Stomach (tissue), 8 donors: ENCODE measurements at regions not wholly inside any gene's neighbourhood (a gene's known extent, or its start where the extent isn't known, plus 50 kb on each side); places are given as distances from the start of the nearest gene placed in this dataset.

Experiments used
- DNase-seq, 2 donors: peaks; one replicate each; pipeline versions ENCODE4 v3.0.0 to v3.0.0-alpha.2; 2013 to 2019
- H3K27ac ChIP-seq, 5 donors: fragments of 200-600 bp in 4 of 5; sonication (generic) in 4 of 5; one replicate each; pipeline ENCODE4 v1.5.1; 2013 to 2019; ENCODE audit warnings: mild to moderate bottlenecking in 1 of 5, moderate library complexity in 1 of 5
- H3K27me3 ChIP-seq, 3 donors: fragments of 200-600 bp; sonication (generic); one replicate each; pipeline ENCODE4 v1.5.1; 2017 to 2019; ENCODE audit warnings: mixed run types in 1 of 3
- H3K36me3 ChIP-seq, 4 donors: fragments of 200-600 bp; sonication (generic); 1 replicate in 3 of 4; 2 replicates in 1 of 4; pipeline ENCODE4 v1.5.1; 2016 to 2019
- H3K4me1 ChIP-seq, 4 donors: fragments of 200-600 bp; sonication (generic); one replicate each; pipeline ENCODE4 v1.5.1; 2016 to 2019
- H3K4me3 ChIP-seq, 4 donors: fragments of 200-600 bp; sonication (generic) in 3 of 4; one replicate each; pipeline ENCODE4 v1.5.1; 2016 to 2019; ENCODE audit warnings: mild to moderate bottlenecking in 1 of 4
- H3K9me3 ChIP-seq, 4 donors: fragments of 200-600 bp; sonication (generic); one replicate each; pipeline ENCODE4 v1.5.1; 2016 to 2019
- CTCF ChIP-seq, 7 experiments: fragments of 450-650 bp in 4 of 7; fragments of 200-600 bp in 3 of 7; sonication (generic) in 3 of 7; IDR thresholded peaks; one replicate each; pipeline ENCODE4 v1.5.1; 2016 to 2019; ENCODE audit warnings: antibody characterized with exemption in 7 of 7, control low read depth in 2 of 7, mild to moderate bottlenecking in 1 of 7
- EP300 ChIP-seq: sonication (generic); formaldehyde crosslinking; IDR thresholded peaks from one replicate; pipeline ENCODE4 v1.6.1; 2017; ENCODE audit warnings: antibody characterized with exemption
- POLR2A ChIP-seq, 4 donors: fragments of 450-650 bp; IDR thresholded peaks; one replicate each; pipeline ENCODE4 v1.6.1; 2016; ENCODE audit warnings: antibody characterized with exemption in 4 of 4, control low read depth in 2 of 4, mild to moderate bottlenecking in 1 of 4, moderate library complexity in 1 of 4
- POLR2AphosphoS5 ChIP-seq, 3 donors: sonication (generic); formaldehyde crosslinking; IDR thresholded peaks; one replicate each; pipeline ENCODE4 v1.6.1; 2016; ENCODE audit warnings: antibody characterized with exemption in 3 of 3
- WGBS, 5 donors: extraction: QIAGEN DNeasy Blood & Tissue Kit in 3 of 5; methylation state at CpG; one replicate each; pipeline versions ENCODE4 v1.1.5 to v1.1.7; 2013 to 2018; 5-methylcytosine and 5-hydroxymethylcytosine counted together
- intact Hi-C: fragments of 100-400 bp; cut with DNase I; formaldehyde crosslinking; loops from one replicate; pipeline ENCODE4 v1.15.1; 2023; ENCODE audit warnings: low total_unique reads
- donor health status: healthy with polysubstance abuse.
- donor health status: Bipolar disorder and iron deficiency.
- donor health status: healthy.

- TF ChIP-seq POLR2A (IDR thresholded peaks at IDR 0.05) (no peak), POLR2AphosphoS5 (IDR thresholded peaks at IDR 0.05) (no peak), EP300 (no peak)
- 57 to 81% (median 74%) methylated on average over 1 of the region's 1 CpG for WGBS, 5 donors
- intact Hi-C loops = no loop called here
- H3K4me1 ChIP-seq = no peaks in the 10 kb centered on the region
- H3K9me3 ChIP-seq = peaks cover 0 to 6% (median 0%) of the 10 kb centered on the region in 4 donors
- no peak overlapping the region for H3K27ac ChIP-seq
- no peaks in the 10 kb centered on the region for H3K36me3 ChIP-seq
- no peak for DNase-seq
- no peak overlapping the region for H3K4me3 ChIP-seq
- H3K27me3 ChIP-seq = no peaks in the 10 kb centered on the region
These were observed 983.8 kb downstream of the SI start for GRCh38 chr3:164094546-164094945.

GRCh38 chr3:164080208-164080607 is 998.1 kb downstream of the SI start:
- Histone ChIP-seq H3K27me3 (no peaks in the 10 kb centered on the region), H3K36me3 (no peaks in the 10 kb centered on the region), H3K4me1 (no peaks in the 10 kb centered on the region), H3K4me3 (no peak overlapping the region), H3K9me3 (peaks cover 0 to 7% (median 3%) of the 10 kb centered on the region in 4 donors), H3K27ac (no peak overlapping the region)
- intact Hi-C loops = no loop called here
- 64 to 93% (median 87%) methylated on average over 2 of the region's 2 CpGs for WGBS, 5 donors
- no peak for TF ChIP-seq CTCF (IDR thresholded peaks at IDR 0.05)
- no peak for TF ChIP-seq EP300
- TF ChIP-seq POLR2A (IDR thresholded peaks at IDR 0.05) = no peak
- TF ChIP-seq POLR2AphosphoS5 (IDR thresholded peaks at IDR 0.05) = no peak
- no peak for DNase-seq

- Histone ChIP-seq H3K27me3 (no peaks in the 10 kb centered on the region), H3K4me1 (no peaks in the 10 kb centered on the region), H3K4me3 (no peak overlapping the region), H3K27ac (no peak overlapping the region), H3K9me3 (no peaks in the 10 kb centered on the region), H3K36me3 (no peaks in the 10 kb centered on the region)
- intact Hi-C loops = no loop called here
- 39 to 75% (median 57%) methylated on average over 1 of the region's 1 CpG for WGBS, 5 donors
- no peak for DNase-seq
- no peak for TF ChIP-seq POLR2A (IDR thresholded peaks at IDR 0.05)
- no peak for TF ChIP-seq POLR2AphosphoS5 (IDR thresholded peaks at IDR 0.05)
- TF ChIP-seq CTCF (IDR thresholded peaks at IDR 0.05) = no peak
- TF ChIP-seq EP300 = no peak
These were observed 1014.0 kb downstream of the SI start for GRCh38 chr3:164064298-164064697.

GRCh38 chr3:164060923-164061322 is 1017.4 kb downstream of the SI start:
- Histone ChIP-seq H3K36me3 (no peaks in the 10 kb centered on the region), H3K4me3 (no peak overlapping the region), H3K4me1 (no peaks in the 10 kb centered on the region), H3K27ac (no peak overlapping the region), H3K9me3 (no peaks in the 10 kb centered on the region), H3K27me3 (no peaks in the 10 kb centered on the region)
- intact Hi-C loops = no loop called here
- TF ChIP-seq EP300 (no peak), POLR2AphosphoS5 (IDR thresholded peaks at IDR 0.05) (no peak), CTCF (IDR thresholded peaks at IDR 0.05) (no peak), POLR2A (IDR thresholded peaks at IDR 0.05) (no peak)
- WGBS, 5 donors = 89 to 97% (median 93%) methylated on average over 1 of the region's 1 CpG
- DNase-seq = no peak

GRCh38 chr3:164049847-164050246 is 1028.4 kb downstream of the SI start:
- no peak for TF ChIP-seq EP300
- no peak for TF ChIP-seq POLR2AphosphoS5 (IDR thresholded peaks at IDR 0.05)
- no peak for TF ChIP-seq POLR2A (IDR thresholded peaks at IDR 0.05)
- TF ChIP-seq CTCF (IDR thresholded peaks at IDR 0.05) = no peak
- intact Hi-C loops = no loop called here
- Histone ChIP-seq H3K4me1 (no peaks in the 10 kb centered on the region), H3K27ac (no peak overlapping the region), H3K4me3 (no peak overlapping the region), H3K9me3 (no peaks in the 10 kb centered on the region), H3K27me3 (no peaks in the 10 kb centered on the region), H3K36me3 (no peaks in the 10 kb centered on the region)
- DNase-seq = no peak
- WGBS, 5 donors = 84 to 93% (median 88%) methylated on average over 1 of the region's 1 CpG
